ENCODE measurements at regions not wholly inside any gene's neighbourhood (a gene's known extent, or its start where the extent isn't known, plus 50 kb on each side); places are given as distances from the start of the nearest gene placed in this dataset.
"Not testable (repeated sequence)": the region's sequence is repeated elsewhere in the genome, so short reads cannot be mapped to it uniquely, and the experiment has no call there.

DNA sequence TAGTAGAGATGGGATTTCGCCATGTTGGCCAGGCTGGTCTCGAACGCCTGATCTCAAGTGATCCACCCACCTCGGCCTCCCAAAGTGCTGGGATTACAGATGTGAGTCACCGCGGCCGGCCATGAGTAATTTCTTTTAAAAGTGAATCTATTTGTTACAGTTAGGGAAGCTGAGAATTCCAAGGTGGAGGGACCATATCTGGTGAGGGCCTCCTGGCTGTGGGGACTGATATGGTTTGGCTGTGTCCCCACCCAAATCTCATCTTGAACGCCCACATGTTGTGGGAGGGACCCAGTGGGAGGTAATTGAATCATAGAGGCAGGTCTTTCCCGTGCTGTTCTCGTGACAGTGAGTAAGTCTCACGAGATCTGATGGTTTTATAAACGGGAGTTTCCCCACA is 148.8 kb upstream of the FOXK1 start:
- H2AFZ ChIP-seq (ENCODE audit: low read length); H3K4me3 ChIP-seq (replicated peaks in 1 of 3; ENCODE audit: insufficient read depth in 1 of 3, low read depth in 2 of 3, low read length in 3 of 3); H3K27me3 ChIP-seq (ENCODE audit: control insufficient read depth in 1 of 2, insufficient read depth in 2 of 2, low read length in 2 of 2); H3K9me3 ChIP-seq (ENCODE audit: low read length); H3K27ac ChIP-seq (ENCODE audit: extremely low read length, insufficient read depth, low read length); H3K9ac ChIP-seq (ENCODE audit: insufficient read depth, low read depth, low read length); FAIRE-seq; H3K4me2 ChIP-seq (ENCODE audit: low read depth, low read length); BruUV-seq (replicated peaks); POLR2A ChIA-PET; CTCF ChIA-PET (ENCODE audit: low intra/inter-chr PET ratio, low total read pairs); H4K20me1 ChIP-seq (ENCODE audit: insufficient read depth, low read length); H3K36me3 ChIP-seq (replicated peaks in 1 of 2; ENCODE audit: control insufficient read depth in 1 of 2, insufficient read depth in 2 of 2, low read length in 2 of 2); in situ Hi-C loops (cut with HindIII; ENCODE audit: extremely low pct_ligation_motif_present, low pct_unique_long_range_greater_than_20kb); H3K79me2 ChIP-seq (ENCODE audit: insufficient read depth, low read length); ATAC-seq; H3K4me1 ChIP-seq (ENCODE audit: insufficient read depth, low read length); DNase-seq (ENCODE audit: low spot score); intact Hi-C loops (cut with micrococcal nuclease; ENCODE audit: unreplicated experiment): not testable (repeated sequence)
- WGBS (ENCODE audit: low lambda C conversion rate), result 36% methylated on average over 12 of the region's 12 CpGs

DNA sequence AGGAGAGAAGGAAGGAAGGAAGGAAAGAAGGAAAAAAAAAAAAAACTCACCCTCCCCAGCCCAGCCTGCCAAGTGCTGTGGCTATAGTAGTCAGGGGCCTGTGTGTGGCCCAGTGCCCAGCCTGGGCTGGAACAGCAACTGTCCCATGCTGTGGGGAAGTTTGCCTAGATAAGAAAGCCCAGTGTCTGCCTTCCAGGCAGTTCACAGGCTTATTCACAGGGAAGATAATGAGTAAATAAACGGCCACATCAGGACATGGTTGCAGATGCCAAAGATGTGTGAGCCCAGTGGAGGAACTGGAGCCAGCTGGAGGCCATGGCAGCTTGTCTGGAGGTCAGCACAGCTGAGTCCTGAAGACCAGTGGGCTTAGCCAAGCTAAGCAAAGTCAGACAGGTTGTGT is 132.4 kb upstream of the FOXK1 start:
- Histone ChIP-seq H4K20me1 (ENCODE audit: insufficient read depth, low read length) (no peaks in the 10 kb centered on the region), H3K27me3 (ENCODE audit: control insufficient read depth in 1 of 2, insufficient read depth in 2 of 2, low read length in 2 of 2) (no peaks in the 10 kb centered on the region; a peak in 1 of 5 replicates), H2AFZ (ENCODE audit: low read length) (no peak overlapping the region), H3K9ac (ENCODE audit: insufficient read depth, low read depth, low read length) (no peak overlapping the region), H3K36me3 (replicated peaks in 1 of 2; ENCODE audit: control insufficient read depth in 1 of 2, insufficient read depth in 2 of 2, low read length in 2 of 2) (no peaks in the 10 kb centered on the region), H3K9me3 (ENCODE audit: low read length) (peaks cover 15% of the 10 kb centered on the region), H3K4me1 (ENCODE audit: insufficient read depth, low read length) (no peaks in the 10 kb centered on the region), H3K4me2 (ENCODE audit: low read depth, low read length) (no peak overlapping the region), H3K4me3 (replicated peaks in 1 of 3; ENCODE audit: insufficient read depth in 1 of 3, low read depth in 2 of 3, low read length in 3 of 3) (no peak overlapping the region), H3K79me2 (ENCODE audit: insufficient read depth, low read length) (no peaks in the 10 kb centered on the region), H3K27ac (ENCODE audit: extremely low read length, insufficient read depth, low read length) (no peak overlapping the region)
- ATAC-seq, result no peak
- in situ Hi-C loops (cut with HindIII; ENCODE audit: extremely low pct_ligation_motif_present, low pct_unique_long_range_greater_than_20kb), result no loop called here
- intact Hi-C loops (cut with micrococcal nuclease; ENCODE audit: unreplicated experiment), result no loop called here
- no peak for FAIRE-seq
- POLR2A ChIA-PET, result no interaction called here
- WGBS (ENCODE audit: low lambda C conversion rate), result 0% methylated on average over 1 of the region's 1 CpG
- no peak for DNase-seq (ENCODE audit: low spot score)
- CTCF ChIA-PET (ENCODE audit: low intra/inter-chr PET ratio, low total read pairs), result no interaction called here
- no TSS peak for BruUV-seq (replicated peaks)
- TF ChIP-seq, protein P1, sequence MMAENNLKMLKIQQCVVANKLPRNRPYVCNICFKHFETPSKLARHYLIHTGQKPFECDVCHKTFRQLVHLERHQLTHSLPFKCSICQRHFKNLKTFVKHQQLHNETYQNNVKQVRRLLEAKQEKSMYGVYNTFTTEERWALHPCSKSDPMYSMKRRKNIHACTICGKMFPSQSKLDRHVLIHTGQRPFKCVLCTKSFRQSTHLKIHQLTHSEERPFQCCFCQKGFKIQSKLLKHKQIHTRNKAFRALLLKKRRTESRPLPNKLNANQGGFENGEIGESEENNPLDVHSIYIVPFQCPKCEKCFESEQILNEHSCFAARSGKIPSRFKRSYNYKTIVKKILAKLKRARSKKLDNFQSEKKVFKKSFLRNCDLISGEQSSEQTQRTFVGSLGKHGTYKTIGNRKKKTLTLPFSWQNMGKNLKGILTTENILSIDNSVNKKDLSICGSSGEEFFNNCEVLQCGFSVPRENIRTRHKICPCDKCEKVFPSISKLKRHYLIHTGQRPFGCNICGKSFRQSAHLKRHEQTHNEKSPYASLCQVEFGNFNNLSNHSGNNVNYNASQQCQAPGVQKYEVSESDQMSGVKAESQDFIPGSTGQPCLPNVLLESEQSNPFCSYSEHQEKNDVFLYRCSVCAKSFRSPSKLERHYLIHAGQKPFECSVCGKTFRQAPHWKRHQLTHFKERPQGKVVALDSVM (CRISPR knock-in tag; IDR thresholded peaks at IDR 0.05), result no peak
- no peak for TF ChIP-seq TBL1XR1 (IDR thresholded peaks at IDR 0.05; ENCODE audit: borderline replicate concordance, low read length, partially characterized antibody)
- TF ChIP-seq NONO (IDR thresholded peaks at IDR 0.05), result no peak
- no peak for TF ChIP-seq NONO (CRISPR knock-in tag; conservative IDR thresholded peaks at IDR 0.05)

Measured in HepG2 (cell line).